ENCODE measurements at regions not wholly inside any gene's neighbourhood (a gene's known extent, or its start where the extent isn't known, plus 50 kb on each side); places are given as distances from the start of the nearest gene placed in this dataset.
A peak's percentile ranks its signal among the peaks of the same experiment; 100 is the strongest.
"Not testable (repeated sequence)": the region's sequence is repeated elsewhere in the genome, so short reads cannot be mapped to it uniquely, and the experiment has no call there.

DNA sequence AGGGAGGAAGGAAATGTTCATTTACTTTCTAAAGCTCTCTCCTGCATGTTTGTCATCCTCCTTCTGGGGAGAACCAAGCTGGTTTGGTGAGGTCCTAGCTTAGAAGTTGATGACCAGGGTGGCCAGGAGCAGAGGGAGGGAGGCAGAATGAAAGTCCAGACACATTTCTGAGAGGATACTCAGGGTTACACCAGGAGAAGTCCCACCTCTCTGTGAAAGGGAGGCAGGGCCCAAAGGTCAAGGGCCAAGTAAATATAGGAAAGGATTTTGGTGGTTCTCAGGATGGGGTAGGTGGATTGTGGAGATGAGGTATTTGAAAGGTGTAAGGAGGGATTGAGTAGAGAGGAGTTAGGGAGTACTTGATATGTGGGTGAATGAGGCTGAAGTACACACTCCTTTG lies 58.0 kb upstream of the FBXO11 start:
- DNase-seq, result no peak

DNA sequence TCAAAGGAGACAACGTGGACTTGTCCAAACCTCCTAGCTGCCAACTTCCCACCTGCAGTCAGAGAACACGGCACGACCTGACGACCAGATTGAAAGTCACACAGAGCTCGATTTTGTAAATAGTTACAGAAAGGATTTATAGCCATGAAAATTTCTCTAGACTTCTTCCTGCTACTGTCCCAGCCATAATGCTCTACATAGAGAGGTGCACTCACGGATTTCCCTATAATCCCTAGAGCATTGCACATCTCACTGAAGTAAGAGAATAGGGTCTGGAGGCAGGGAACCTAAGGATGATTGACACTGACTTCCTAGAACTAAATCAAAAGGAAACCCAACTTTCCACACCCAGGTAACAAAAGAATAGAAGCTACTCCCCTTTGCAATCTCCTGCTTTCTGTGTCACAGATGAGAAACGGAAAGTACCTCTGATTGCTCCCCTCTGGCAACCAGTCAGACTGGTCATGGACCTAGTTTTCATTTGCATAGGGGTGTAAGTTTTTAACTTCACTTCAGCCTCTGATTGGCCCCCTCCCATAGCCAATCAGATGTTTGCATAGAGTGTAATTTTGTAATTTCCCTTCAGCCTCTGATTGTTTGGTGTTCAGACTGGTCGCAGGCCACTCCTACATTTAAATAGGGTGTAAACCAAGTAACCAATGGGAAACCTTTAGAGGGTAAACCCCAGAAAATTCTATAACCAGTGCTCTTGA lies 58.6 kb upstream of the FBXO11 start:
- no peak for DNase-seq

DNA sequence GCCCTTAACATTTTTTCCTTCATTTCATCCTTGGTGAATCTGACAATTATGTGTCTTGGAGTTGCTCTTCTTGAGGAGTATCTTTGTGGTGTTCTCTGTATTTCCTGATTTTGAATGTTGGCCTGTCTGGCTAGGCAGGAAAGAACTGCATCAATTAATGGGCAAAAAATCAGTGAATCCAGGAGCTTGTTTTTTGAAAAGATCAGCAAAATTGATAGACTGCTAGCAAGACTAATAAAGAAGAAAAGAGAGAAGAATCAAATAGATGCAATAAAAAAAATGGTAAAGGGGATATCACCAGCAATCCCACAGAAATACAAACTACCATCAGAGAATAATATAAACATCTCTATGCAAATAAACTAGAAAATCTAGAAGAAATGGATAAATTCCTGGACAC lies 70.4 kb upstream of the FBXO11 start:
- DNase-seq, result not testable (repeated sequence)

DNA sequence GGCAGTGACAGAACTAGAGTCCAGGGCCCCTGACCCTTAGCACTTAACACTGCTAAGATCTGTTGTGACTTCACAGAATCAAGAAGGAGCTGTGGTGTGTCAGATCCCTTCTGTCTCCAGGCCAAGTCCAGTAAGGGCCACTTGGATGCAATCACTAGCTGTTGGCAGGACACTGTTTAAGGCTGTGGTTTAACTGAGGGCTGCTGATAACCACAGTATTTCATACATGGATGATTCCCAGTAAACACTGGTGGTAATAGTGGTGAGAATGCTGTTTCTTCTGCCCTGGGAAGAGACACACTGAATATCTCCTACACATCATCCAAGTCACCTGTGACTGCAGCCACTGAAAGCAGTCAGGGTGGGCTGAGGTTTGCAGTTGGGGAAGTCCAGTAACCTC lies 77.7 kb upstream of the FBXO11 start:
- DNase-seq, result no peak

GRCh38 chr2:47990503-47990902 lies 84.2 kb upstream of the FBXO11 start:
- DNase-seq, result no peak

DNA sequence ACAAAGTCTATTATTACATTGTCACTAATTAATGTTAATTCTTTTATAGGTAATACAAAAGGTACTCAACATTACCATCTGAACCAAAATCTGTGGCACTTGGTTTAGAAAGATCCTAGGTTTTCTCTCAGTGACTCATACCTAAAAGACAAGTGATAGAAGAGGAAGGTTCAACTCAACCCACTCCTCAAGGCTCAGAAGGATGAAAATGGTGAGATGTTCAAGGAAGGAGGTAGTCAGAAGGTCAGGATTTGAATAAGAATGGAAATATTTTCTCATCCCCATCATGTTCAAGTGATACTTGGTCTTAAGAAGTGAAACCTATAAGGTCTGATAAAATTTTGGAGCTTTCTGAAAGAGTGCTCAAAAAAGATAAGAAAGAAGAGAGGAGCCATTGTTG lies 86.4 kb upstream of the FBXO11 start:
- no peak for DNase-seq

GRCh38 chr2:47996808-47997207 lies 90.5 kb upstream of the FBXO11 start:
- no peak for DNase-seq

GRCh38 chr2:47999512-47999911 lies 93.2 kb upstream of the FBXO11 start:
- no peak for DNase-seq

DNA sequence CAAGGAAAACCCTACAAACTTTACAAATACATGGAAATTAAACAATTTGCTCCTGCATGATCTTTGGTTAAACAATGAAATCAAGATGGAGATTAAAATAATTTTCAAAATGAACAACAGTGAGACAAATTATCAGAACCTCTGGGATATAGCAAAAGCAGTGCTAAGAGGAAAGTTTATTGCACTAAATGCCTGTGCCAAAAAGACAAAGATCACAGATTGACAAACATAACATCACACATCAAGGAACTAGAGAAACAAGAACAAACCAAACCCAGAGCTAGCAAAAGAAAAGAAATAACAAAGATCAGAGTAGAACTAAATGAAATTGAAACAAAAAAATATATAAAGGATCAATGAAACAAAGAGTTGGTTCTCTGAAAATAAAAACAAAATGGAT lies 95.2 kb upstream of the FBXO11 start:
- no peak for DNase-seq

DNA sequence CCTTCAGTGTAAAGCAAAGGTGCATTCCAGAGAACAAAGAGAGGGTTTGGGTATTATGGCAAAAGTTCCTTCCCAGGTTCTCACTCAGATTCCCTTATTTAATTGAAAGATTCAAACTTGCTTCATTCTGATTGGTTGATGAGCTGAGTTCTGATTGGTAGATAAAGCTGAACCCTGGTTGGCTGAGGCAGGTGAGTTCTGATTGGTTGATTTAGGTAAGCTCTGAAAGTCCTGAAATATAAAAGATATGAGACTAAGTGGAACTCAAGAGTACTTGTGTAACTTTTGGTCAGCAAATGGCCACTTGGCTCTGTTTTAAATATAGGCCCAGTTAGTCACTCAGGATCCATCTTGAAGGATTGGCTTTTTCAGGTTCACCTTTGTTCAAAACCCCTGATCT lies 99.8 kb upstream of the FBXO11 start:
- DNase-seq, result no peak

DNA sequence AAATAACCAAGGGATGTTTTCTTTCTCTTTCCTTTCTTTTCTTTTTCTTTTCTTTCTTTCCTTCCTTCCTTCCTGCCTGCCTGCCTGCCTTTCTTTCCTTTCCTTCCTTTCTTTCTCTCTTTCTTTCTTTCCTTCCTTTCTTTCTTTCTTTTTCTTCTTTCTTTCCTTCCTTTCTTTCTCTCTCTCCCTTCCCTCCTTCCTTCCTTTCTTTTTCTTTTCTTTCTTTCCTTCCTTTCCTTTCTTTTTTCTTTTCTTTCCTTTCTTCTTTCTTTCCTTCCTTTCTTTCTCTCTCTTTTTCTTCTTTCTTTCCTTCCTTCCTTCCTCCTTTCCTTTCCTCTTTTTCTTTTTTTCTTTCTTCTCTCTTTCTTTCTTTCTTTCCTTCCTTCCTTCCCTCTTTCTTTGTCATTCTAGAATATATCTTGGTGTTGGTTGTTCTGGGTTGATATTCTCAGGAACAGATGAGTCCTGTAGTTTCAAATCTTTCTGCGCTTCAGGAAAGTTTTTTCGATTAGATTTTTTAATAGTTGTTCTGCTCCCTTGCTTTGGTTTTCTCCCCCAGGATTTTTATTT lies 101.5 kb upstream of the FBXO11 start:
- no peak for DNase-seq

GRCh38 chr2:48009256-48009655 lies 103.0 kb upstream of the FBXO11 start:
- no peak for DNase-seq

- peak in 1 of 56 donors; percentile 1 for DNase-seq
These were observed 109.1 kb upstream of the FBXO11 start for GRCh38 chr2:48015421-48015820.

GRCh38 chr2:48016225-48017019 lies 110.1 kb upstream of the FBXO11 start:
- DNase-seq, result no peak

GRCh38 chr2:48017136-48017535 lies 110.8 kb upstream of the FBXO11 start:
- DNase-seq, result no peak

- DNase-seq, result no peak
These were observed 112.2 kb upstream of the FBXO11 start for GRCh38 chr2:48018480-48018879.

GRCh38 chr2:48026865-48027264 lies 120.6 kb upstream of the FBXO11 start:
- DNase-seq, result no peak

DNA sequence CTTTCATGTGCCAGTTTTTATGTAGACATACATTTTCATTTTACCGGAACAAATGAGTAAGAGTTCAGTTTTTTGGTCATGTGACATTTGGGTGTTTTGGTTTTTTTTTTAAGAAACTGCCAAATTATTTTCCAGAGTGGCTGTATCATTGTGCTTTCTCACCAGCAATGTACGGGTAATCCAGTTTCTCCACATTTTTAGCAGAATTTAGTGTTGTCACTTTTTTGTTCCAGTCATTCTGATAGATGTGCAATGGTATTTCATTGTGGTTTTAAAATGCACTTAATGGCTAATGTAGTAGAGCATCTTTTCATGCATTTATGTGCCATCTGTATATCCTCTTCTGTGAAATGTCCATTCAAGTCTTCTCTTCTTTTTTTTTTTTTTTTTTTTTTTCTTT lies 126.5 kb upstream of the FBXO11 start:
- no peak for DNase-seq

- no peak for DNase-seq
These were observed 128.0 kb upstream of the FBXO11 start for GRCh38 chr2:48034295-48034694.

- no peak for DNase-seq
These were observed 130.0 kb upstream of the FBXO11 start for GRCh38 chr2:48036312-48036711.

- no peak for DNase-seq
These were observed 133.1 kb upstream of the FBXO11 start for GRCh38 chr2:48039209-48039990.

GRCh38 chr2:48043131-48043700 lies 136.9 kb upstream of the FBXO11 start:
- DNase-seq, result no peak
